ENCODE measurements at regions not wholly inside any gene's neighbourhood (a gene's known extent, or its start where the extent isn't known, plus 50 kb on each side); places are given as distances from the start of the nearest gene placed in this dataset.

DNA sequence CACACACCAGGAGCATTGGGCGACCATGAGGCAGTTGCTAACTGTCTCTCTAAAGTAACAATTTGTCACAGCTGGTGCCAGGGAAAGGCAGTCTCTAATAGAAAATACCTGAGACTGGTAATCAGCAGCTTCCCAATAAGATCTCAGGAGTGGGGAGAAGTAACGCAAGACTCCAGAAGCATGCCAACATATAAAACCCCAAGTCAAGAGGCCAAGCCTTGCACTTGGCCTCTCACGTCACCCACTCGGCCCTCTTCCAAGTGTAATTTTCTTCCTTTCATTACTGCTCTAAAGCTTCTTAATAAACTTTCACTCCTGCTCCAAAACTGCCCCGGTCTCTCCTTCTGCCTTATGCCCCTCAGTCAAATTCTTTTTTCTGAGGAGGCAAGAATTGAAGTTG is 455.6 kb upstream of the ACVR2A start:
- FAIRE-seq: peak; percentile 7
- Histone ChIP-seq H3K36me3 (ENCODE audit: control insufficient read depth, insufficient read depth, low read length) (no peaks in the 10 kb centered on the region), H3K27me3 (ENCODE audit: control insufficient read depth, insufficient read depth, low read length) (no peaks in the 10 kb centered on the region), H3K4me3 (ENCODE audit: low read depth, low read length) (no peak overlapping the region)
- no peak for DNase-seq (ENCODE audit: low read depth)
- TF ChIP-seq, protein P1, sequence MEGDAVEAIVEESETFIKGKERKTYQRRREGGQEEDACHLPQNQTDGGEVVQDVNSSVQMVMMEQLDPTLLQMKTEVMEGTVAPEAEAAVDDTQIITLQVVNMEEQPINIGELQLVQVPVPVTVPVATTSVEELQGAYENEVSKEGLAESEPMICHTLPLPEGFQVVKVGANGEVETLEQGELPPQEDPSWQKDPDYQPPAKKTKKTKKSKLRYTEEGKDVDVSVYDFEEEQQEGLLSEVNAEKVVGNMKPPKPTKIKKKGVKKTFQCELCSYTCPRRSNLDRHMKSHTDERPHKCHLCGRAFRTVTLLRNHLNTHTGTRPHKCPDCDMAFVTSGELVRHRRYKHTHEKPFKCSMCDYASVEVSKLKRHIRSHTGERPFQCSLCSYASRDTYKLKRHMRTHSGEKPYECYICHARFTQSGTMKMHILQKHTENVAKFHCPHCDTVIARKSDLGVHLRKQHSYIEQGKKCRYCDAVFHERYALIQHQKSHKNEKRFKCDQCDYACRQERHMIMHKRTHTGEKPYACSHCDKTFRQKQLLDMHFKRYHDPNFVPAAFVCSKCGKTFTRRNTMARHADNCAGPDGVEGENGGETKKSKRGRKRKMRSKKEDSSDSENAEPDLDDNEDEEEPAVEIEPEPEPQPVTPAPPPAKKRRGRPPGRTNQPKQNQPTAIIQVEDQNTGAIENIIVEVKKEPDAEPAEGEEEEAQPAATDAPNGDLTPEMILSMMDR (IDR thresholded peaks at IDR 0.05; ENCODE audit: insufficient read depth, low read length, severe bottlenecking): no peak

DNA sequence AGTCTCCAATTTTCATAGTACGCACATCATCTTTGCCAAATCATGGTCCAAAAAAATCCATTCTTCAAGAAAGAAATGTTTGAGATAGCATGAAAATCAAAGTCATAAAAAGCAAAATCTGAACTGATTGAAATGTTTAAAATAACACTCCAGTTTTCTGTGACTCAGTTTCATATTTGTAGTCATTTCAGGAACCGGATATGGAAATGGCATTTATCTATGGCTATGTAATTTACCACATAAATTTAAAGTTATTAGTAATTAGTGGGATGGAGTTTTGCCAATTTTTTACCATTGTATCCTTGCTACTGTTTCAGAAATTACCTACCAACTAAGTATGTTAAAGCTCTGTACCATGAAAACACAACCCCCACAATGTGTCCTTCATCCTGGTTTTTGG is 456.6 kb upstream of the ACVR2A start:
- DNase-seq (ENCODE audit: low read depth) (no peak), FAIRE-seq (no peak)
- no peaks in the 10 kb centered on the region for H3K27me3 ChIP-seq (ENCODE audit: control insufficient read depth, insufficient read depth, low read length)
- no peaks in the 10 kb centered on the region for H3K36me3 ChIP-seq (ENCODE audit: control insufficient read depth, insufficient read depth, low read length)
- no peak overlapping the region for H3K4me3 ChIP-seq (ENCODE audit: low read depth, low read length)
- TF ChIP-seq, protein P1 (IDR thresholded peaks at IDR 0.05; ENCODE audit: insufficient read depth, low read length, severe bottlenecking): no peak

DNA sequence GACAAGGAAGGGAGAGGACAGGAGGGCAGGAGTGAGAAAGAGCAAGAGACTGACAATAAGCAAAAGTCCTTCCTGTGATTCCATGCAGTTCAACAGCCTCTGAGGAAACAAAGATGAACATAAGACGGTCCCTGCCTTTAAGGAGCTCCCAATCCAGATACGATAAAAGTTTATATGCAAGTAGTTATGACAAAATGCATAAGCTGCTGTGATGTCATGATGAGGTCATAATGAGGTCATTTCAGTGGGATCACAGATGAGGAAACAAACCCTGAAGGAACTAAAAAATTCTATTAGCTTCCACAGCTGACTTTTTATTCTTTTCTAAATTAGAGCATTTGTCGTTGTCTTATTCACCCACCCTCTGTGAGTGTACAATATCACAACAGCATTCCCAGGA is 458.5 kb upstream of the ACVR2A start:
- Histone ChIP-seq H3K4me3 (ENCODE audit: low read depth, low read length) (no peak overlapping the region), H3K27me3 (ENCODE audit: control insufficient read depth, insufficient read depth, low read length) (no peaks in the 10 kb centered on the region), H3K36me3 (ENCODE audit: control insufficient read depth, insufficient read depth, low read length) (no peaks in the 10 kb centered on the region)
- DNase-seq (ENCODE audit: low read depth): no peak
- TF ChIP-seq, protein P1 (IDR thresholded peaks at IDR 0.05; ENCODE audit: insufficient read depth, low read length, severe bottlenecking): no peak
- FAIRE-seq: no peak

- Histone ChIP-seq H3K36me3 (ENCODE audit: control insufficient read depth, insufficient read depth, low read length) (no peaks in the 10 kb centered on the region), H3K4me3 (ENCODE audit: low read depth, low read length) (no peak overlapping the region), H3K27me3 (ENCODE audit: control insufficient read depth, insufficient read depth, low read length) (no peaks in the 10 kb centered on the region)
- TF ChIP-seq, protein P1 (IDR thresholded peaks at IDR 0.05; ENCODE audit: insufficient read depth, low read length, severe bottlenecking): no peak
- FAIRE-seq: no peak
- DNase-seq (ENCODE audit: low read depth): no peak
Measured at GRCh38 chr2:147385600-147385999, 459.2 kb upstream of the ACVR2A start.

- DNase-seq (ENCODE audit: low read depth) (no peak), FAIRE-seq (no peak)
- Histone ChIP-seq H3K27me3 (ENCODE audit: control insufficient read depth, insufficient read depth, low read length) (no peaks in the 10 kb centered on the region), H3K4me3 (ENCODE audit: low read depth, low read length) (no peak overlapping the region), H3K36me3 (ENCODE audit: control insufficient read depth, insufficient read depth, low read length) (no peaks in the 10 kb centered on the region)
- TF ChIP-seq, protein P1 (IDR thresholded peaks at IDR 0.05; ENCODE audit: insufficient read depth, low read length, severe bottlenecking): no peak
Measured at GRCh38 chr2:147384659-147385058, 460.2 kb upstream of the ACVR2A start.

GRCh38 chr2:147382322-147382948 is 462.4 kb upstream of the ACVR2A start:
- Histone ChIP-seq H3K27me3 (ENCODE audit: control insufficient read depth, insufficient read depth, low read length) (no peaks in the 10 kb centered on the region), H3K4me3 (ENCODE audit: low read depth, low read length) (no peak overlapping the region), H3K36me3 (ENCODE audit: control insufficient read depth, insufficient read depth, low read length) (no peaks in the 10 kb centered on the region)
- DNase-seq (ENCODE audit: low read depth) (peak; percentile 97), FAIRE-seq (peak; percentile 23)
- TF ChIP-seq, protein P1 (IDR thresholded peaks at IDR 0.05; ENCODE audit: insufficient read depth, low read length, severe bottlenecking): no peak

Data from bronchial epithelial cell (primary cell).